SH-SY5Y (cell line): ENCODE measurements at regions not wholly inside any gene's neighbourhood (a gene's known extent, or its start where the extent isn't known, plus 50 kb on each side); places are given as distances from the start of the nearest gene placed in this dataset.

ENCODE experiments used
- GATA2 ChIP-seq: IDR thresholded peaks from 2 replicates; pipeline ENCODE4 v1.6.1; 2011; ENCODE audit warnings: mild to moderate bottlenecking, low read depth, low read length
- GATA3 ChIP-seq: IDR thresholded peaks from 2 replicates; pipeline ENCODE4 v1.6.1; 2011; ENCODE audit warnings: low read depth, mild to moderate bottlenecking, low read length, moderate library complexity

DNA sequence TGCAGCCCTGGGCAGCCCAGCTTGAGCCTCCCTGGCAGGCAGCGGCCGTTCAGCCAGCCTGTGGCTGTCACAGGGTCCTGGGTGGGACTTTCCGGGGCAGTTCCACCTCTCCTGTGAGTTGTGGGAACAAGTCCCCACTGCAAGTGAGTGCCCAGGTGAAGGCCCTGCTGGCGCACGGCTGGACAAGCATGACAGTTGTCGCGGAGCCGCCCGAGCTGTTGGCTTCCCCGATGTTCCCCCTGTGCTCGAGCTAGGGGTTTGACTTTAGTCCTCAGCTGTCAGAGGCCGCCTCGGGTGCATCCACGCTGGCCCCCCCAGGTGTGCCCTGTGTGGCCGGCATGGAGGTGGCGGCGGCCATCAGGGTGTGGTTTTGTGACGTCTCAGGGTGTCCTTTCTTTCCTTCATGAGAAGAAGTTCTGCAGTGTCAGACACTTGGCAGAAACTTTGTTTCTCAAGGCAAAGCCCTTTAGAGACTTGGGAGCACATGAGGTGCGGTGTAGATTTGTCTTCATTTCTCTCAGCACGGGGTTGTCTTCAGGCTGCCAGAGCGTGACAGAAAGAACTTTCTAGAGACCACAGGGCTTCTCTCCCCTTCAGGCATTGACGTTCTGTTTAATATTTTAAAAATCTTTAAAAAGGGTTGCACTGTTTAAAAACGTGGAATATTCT lies 69.4 kb upstream of the HGFAC start:
- no peak for TF ChIP-seq GATA2
- TF ChIP-seq GATA3, result no peak
